Stomach (tissue), 4 donors: ENCODE measurements at regions not wholly inside any gene's neighbourhood (a gene's known extent, or its start where the extent isn't known, plus 50 kb on each side); places are given as distances from the start of the nearest gene placed in this dataset.

Experiments
- CTCF ChIP-seq, 7 experiments: fragments of 450-650 bp in 4 of 7; fragments of 200-600 bp in 3 of 7; sonication (generic) in 3 of 7; IDR thresholded peaks; one replicate each; pipeline ENCODE4 v1.5.1; 2016 to 2019; ENCODE audit warnings: antibody characterized with exemption in 7 of 7, control low read depth in 2 of 7, mild to moderate bottlenecking in 1 of 7
- EP300 ChIP-seq: sonication (generic); formaldehyde crosslinking; IDR thresholded peaks from one replicate; pipeline ENCODE4 v1.6.1; 2017; ENCODE audit warnings: antibody characterized with exemption
- POLR2AphosphoS5 ChIP-seq, 3 donors: sonication (generic); formaldehyde crosslinking; IDR thresholded peaks; one replicate each; pipeline ENCODE4 v1.6.1; 2016; ENCODE audit warnings: antibody characterized with exemption in 3 of 3

GRCh38 chr4:156685308-156685707 lies 286.3 kb downstream of the PDGFC start:
- TF ChIP-seq CTCF (IDR thresholded peaks at IDR 0.05) (no peak), EP300 (no peak), POLR2AphosphoS5 (IDR thresholded peaks at IDR 0.05) (no peak)
